Retinal pigment epithelial cell (primary cell): ENCODE measurements at regions not wholly inside any gene's neighbourhood (a gene's known extent, or its start where the extent isn't known, plus 50 kb on each side); places are given as distances from the start of the nearest gene placed in this dataset.

Source experiments
- DNase-seq: peaks from one replicate; pipeline ENCODE4 v3.0.0-alpha.2; 2010; ENCODE audit warnings: low read depth
- H3K4me3 ChIP-seq: 2 replicates; pipeline ENCODE4 v1.5.1; 2011; ENCODE audit warnings: mild to moderate bottlenecking, low read length, control low read depth, moderate library complexity
- TF ChIP-seq, protein P1 (sequence below): conservative IDR thresholded peaks from 2 replicates; pipeline ENCODE4 v1.5.1; 2011; ENCODE audit warnings: low read depth, low read length, control low read depth, inconsistent platforms

- TF ChIP-seq, protein P1, sequence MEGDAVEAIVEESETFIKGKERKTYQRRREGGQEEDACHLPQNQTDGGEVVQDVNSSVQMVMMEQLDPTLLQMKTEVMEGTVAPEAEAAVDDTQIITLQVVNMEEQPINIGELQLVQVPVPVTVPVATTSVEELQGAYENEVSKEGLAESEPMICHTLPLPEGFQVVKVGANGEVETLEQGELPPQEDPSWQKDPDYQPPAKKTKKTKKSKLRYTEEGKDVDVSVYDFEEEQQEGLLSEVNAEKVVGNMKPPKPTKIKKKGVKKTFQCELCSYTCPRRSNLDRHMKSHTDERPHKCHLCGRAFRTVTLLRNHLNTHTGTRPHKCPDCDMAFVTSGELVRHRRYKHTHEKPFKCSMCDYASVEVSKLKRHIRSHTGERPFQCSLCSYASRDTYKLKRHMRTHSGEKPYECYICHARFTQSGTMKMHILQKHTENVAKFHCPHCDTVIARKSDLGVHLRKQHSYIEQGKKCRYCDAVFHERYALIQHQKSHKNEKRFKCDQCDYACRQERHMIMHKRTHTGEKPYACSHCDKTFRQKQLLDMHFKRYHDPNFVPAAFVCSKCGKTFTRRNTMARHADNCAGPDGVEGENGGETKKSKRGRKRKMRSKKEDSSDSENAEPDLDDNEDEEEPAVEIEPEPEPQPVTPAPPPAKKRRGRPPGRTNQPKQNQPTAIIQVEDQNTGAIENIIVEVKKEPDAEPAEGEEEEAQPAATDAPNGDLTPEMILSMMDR, result no peak
- H3K4me3 ChIP-seq, result no peak overlapping the region
- DNase-seq, result no peak
Measured at GRCh38 chr2:122205641-122206040, 450.2 kb downstream of the TSN start.

GRCh38 chr2:122206101-122206500 lies 450.6 kb downstream of the TSN start:
- H3K4me3 ChIP-seq, result no peak overlapping the region
- DNase-seq, result no peak
- TF ChIP-seq, protein P1, result no peak

DNA sequence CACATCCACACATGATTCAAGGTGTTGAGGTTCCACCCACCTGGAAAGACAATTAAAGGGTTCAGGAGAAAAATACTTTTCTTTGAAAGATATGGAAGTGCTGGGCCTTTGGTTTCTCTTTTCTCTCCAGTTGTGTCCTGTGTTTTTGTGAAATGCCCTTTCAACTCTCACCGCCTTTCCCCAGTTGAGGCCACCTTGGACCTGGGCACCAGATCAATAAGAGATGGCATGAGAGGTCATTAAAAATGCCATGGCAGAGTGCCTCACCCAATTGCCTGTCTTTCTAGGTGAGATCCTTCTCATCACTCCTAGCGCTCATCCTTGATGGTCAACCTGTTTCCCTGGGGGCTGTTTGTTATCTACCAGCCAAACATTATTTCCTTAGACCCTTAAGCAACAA lies 453.9 kb downstream of the TSN start:
- no peak for DNase-seq
- H3K4me3 ChIP-seq, result no peak overlapping the region
- TF ChIP-seq, protein P1, result no peak

- H3K4me3 ChIP-seq, result no peak overlapping the region
- no peak for DNase-seq
- TF ChIP-seq, protein P1, result no peak
Measured at GRCh38 chr2:122210065-122210464, 454.6 kb downstream of the TSN start.

- DNase-seq, result no peak
- no peak overlapping the region for H3K4me3 ChIP-seq
- TF ChIP-seq, protein P1, result no peak
Measured at GRCh38 chr2:122210898-122211856, 455.7 kb downstream of the TSN start.

DNA sequence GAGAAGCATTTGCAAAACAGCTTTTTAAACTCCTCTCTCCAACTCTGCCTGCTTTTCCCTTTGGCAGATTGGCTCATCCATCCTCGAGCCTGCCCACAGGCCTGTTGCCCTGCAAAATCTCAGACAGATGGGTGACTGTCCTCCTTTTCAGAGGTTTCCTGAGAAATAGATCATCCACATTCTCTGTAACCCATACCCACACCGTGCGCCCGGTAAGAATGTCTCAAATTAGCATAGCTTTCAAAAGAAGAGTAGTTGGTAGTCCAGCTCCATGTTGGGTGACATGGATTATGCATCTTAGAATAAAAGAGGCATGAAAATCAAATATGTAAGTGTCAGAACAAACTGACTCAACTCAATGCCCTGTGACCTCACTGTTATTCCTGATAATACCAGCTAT lies 457.9 kb downstream of the TSN start:
- TF ChIP-seq, protein P1, result no peak
- no peak for DNase-seq
- no peak overlapping the region for H3K4me3 ChIP-seq

DNA sequence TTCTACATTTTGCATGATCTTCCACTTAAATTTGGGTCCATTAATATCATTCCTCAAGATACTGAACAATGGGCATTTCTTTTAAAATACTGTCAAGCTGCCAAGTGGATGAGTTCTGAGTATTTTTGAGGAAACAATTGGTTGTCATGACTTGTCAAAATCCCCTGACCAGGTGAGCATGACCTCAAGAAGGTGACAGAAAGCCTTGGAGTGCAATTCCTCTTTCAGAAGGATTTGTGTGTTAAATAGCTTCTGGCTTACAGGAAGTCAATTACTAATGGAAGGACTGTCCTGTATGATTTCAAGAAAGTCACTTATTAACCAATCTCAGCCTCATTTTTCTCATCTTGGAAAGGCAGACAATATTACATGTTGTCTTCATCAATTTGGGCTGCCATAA lies 460.6 kb downstream of the TSN start:
- TF ChIP-seq, protein P1, result no peak
- DNase-seq, result no peak
- H3K4me3 ChIP-seq, result no peak overlapping the region
